GM19035 (cell line): ENCODE measurements at regions not wholly inside any gene's neighbourhood (a gene's known extent, or its start where the extent isn't known, plus 50 kb on each side); places are given as distances from the start of the nearest gene placed in this dataset.
"Not testable (repeated sequence)": the region's sequence is repeated elsewhere in the genome, so short reads cannot be mapped to it uniquely, and the experiment has no call there.

Experiments
- ATAC-seq: cut with Tn5 transposase; IDR thresholded peaks from one replicate; pipeline ENCODE4 v1.9.1; 2021; ENCODE audit not compliant: unreplicated experiment

GRCh38 chr17:68705714-68706076 is 104.5 kb upstream of the FAM20A start:
- ATAC-seq, result no peak

DNA sequence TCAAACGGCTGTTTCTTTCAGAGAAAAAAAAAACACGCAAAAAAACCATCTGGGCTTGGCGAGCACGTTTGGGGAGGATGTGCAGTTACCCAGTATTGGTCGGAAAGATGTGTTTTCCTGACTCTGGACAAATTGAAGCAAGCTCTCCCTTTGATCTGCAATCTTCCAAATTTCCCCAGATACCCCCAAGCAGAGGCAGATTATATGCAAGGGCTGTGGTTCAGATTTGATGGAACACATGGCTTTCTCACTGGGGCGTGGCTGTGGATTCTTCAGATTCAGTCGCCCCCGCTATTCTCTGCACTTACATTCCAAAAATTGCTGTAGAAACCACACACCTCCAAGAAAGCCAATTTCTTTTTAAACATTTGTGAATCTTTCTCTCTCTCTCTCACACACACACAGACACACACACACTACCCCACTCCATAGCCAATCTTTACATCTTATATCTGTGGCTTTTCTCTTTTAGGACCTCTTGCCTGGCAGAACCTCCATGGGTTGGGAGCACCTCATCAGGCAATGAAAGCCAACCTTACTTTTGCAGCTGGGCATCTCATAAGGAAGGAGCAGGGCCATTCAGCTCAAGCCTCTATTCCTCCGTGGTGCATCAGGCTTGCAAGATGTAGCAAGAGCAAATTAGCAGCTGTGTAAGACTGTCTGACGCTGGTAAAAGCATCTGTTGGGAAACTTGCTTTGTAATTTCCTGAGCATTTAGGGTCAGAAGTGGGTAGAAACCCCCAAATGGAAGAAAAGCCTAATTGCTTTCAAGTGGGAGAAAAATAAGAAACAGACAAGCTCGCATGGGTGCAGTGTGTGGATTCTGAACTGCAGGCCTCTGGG is 103.9 kb upstream of the FAM20A start:
- no peak for ATAC-seq

DNA sequence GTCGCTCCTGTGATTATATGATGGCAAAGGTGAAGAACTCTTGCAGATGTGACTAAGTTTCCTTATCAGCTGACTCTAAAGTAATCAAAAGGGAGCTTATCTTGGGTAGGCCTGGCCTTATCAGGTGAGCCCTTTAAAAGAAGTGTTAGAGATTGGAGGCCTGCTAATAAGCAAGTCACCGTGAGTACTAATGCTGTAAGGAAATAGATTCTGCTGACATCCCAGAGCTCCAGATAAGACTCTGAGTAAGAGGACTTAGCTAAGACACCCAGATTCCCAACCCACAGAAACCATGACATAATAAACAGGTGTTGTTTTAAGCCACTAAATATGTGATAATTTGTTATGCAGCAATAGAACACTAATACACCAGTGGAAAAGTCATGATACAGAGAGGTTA is 99.9 kb upstream of the FAM20A start:
- ATAC-seq, result no peak

DNA sequence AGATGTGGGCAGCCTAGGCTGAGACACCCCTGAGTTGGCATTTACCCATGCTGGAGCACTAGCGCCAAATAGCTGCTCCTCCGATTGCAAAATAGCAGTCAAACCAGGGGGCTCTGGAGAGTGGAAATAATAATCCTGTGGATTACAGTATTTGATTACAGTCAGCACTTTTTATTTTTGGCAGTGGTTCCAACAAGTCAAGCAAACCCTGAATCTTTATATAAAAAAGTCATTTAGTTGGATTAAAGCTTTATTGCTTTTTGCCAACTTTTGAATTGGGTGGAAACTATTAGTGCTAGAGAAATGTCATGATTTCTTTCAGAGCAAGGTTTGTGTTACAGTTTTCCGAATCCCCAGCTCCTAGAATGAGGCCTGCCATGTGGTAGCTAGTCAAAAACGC is 99.3 kb upstream of the FAM20A start:
- no peak for ATAC-seq

DNA sequence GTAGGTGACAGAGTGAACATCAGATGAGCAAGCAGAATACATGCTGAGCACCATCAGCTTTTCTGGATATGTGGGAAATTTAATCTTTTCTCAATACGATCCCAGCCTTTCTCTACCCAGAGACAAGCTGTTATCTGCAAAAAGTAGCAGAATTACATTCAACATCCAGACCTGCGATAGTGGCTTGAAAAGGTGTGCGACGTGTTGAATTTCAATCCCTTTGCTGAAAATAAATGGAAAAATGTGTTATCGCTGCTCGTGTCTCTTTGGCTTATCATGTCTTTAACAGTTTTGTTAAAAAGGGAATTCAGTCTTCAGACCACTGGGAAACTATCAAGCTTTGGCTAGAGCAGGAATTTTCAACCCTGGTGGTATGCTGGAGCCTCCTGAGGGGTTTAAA is 98.8 kb upstream of the FAM20A start:
- no peak for ATAC-seq

- ATAC-seq, result no peak
Measured at GRCh38 chr17:68698746-68699145, 97.6 kb upstream of the FAM20A start.

- no peak for ATAC-seq
Measured at GRCh38 chr17:68697850-68698361, 96.7 kb upstream of the FAM20A start.

GRCh38 chr17:68695659-68696058 is 94.5 kb upstream of the FAM20A start:
- no peak for ATAC-seq

GRCh38 chr17:68694791-68695485 is 93.8 kb upstream of the FAM20A start:
- no peak for ATAC-seq

GRCh38 chr17:68693896-68694295 is 92.7 kb upstream of the FAM20A start:
- no peak for ATAC-seq

GRCh38 chr17:68693466-68693865 is 92.3 kb upstream of the FAM20A start:
- ATAC-seq, result no peak

DNA sequence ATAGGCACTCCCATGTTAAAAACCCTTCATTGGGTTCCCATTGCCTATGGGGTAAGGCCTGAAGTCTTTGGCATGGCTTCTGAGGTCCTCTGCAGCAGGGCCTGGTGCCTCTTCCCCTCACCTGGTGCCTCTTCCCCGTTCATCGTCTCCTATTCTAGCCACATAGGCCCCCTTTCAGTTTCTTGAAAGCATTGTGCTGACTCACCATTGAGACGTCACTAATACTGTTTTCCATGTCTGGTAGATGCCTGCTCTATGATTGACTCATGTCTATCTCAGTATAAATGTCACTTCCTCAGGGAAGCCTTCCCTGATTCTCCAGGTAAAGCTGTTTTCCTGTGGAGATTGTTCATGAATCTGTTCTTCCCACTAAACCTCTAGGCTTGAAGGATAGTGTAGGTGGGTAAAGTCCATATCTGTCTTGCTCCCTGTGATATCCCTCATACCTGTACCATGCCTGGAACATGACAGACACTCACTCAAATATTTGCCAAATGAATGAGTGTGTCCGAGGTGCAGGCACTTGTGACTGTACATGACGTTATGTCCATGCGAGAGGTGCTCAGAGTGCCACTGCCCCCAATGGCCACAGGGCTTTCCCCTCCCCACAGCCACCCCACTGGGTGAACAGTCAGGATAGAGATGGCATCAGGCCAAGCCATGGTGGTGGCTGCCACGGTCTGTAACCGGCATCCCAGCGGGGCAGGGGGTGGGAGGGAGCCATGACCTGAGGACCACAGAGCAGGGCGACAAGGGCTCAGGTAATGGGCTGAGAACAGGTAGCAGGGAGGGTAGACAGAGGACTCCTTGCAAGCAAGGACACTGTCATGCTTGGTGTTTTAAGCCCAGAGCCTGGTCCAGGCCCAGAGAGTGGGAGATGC is 85.2 kb upstream of the FAM20A start:
- ATAC-seq, result no peak

GRCh38 chr17:68684949-68685357 is 83.8 kb upstream of the FAM20A start:
- ATAC-seq, result no peak

DNA sequence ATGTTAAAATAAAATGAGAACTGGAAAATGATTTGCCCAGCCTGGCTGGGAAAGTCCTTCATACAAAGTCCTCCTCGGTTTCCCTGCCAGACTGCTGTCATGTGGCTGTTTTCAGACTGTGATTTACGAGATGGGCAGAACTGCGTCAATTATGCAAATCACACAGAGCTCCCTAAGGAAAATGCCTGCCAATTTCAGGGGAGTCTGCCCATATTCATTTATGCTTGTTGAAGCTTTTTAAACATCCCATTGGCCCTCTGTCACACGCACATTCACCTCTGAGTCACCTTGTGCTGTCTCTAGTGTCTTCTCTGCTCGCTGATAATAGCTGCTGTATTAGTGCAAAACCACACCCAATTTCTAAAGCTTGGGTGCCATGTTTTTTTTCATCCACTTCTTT is 81.7 kb upstream of the FAM20A start:
- no peak for ATAC-seq

- ATAC-seq, result no peak
Measured at GRCh38 chr17:68679882-68680281, 78.7 kb upstream of the FAM20A start.

GRCh38 chr17:68676856-68677255 is 75.7 kb upstream of the FAM20A start:
- ATAC-seq, result no peak

DNA sequence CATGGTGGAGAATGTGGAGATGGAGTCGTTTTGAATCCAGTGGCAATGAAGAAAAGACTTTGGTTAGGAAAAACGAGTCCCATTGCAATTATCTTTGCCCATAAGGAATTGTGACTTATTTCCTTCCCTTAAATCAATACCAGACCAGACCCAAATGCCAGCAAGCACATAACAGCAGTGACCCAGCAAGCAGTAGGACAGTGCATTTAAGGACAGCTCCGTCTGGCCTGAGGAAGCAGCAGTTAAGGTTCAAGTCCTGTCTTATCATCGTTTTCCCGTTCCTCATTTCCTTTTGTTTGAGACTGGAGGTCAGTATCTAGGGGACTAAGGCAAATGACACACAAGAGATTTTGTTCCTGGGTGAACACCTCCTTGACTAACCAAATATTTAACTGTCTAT is 74.6 kb upstream of the FAM20A start:
- no peak for ATAC-seq

- no peak for ATAC-seq
Measured at GRCh38 chr17:68674029-68674925, 73.1 kb upstream of the FAM20A start.

GRCh38 chr17:68670967-68671693 is 70.0 kb upstream of the FAM20A start:
- ATAC-seq, result no peak

GRCh38 chr17:68666438-68666837 is 65.3 kb upstream of the FAM20A start:
- ATAC-seq, result not testable (repeated sequence)
